ENCODE measurements at regions not wholly inside any gene's neighbourhood (a gene's known extent, or its start where the extent isn't known, plus 50 kb on each side); places are given as distances from the start of the nearest gene placed in this dataset.

- TF ChIP-seq CTCF (IDR thresholded peaks at IDR 0.05), result no peak
- no peak for TF ChIP-seq RCOR1 (IDR thresholded peaks at IDR 0.05; ENCODE audit: low read length)
Observed at GRCh38 chr7:152590481-152590880, 85.5 kb downstream of the XRCC2 start.

All from SK-N-SH (cell line).